ENCODE measurements at regions not wholly inside any gene's neighbourhood (a gene's known extent, or its start where the extent isn't known, plus 50 kb on each side); places are given as distances from the start of the nearest gene placed in this dataset.

DNA sequence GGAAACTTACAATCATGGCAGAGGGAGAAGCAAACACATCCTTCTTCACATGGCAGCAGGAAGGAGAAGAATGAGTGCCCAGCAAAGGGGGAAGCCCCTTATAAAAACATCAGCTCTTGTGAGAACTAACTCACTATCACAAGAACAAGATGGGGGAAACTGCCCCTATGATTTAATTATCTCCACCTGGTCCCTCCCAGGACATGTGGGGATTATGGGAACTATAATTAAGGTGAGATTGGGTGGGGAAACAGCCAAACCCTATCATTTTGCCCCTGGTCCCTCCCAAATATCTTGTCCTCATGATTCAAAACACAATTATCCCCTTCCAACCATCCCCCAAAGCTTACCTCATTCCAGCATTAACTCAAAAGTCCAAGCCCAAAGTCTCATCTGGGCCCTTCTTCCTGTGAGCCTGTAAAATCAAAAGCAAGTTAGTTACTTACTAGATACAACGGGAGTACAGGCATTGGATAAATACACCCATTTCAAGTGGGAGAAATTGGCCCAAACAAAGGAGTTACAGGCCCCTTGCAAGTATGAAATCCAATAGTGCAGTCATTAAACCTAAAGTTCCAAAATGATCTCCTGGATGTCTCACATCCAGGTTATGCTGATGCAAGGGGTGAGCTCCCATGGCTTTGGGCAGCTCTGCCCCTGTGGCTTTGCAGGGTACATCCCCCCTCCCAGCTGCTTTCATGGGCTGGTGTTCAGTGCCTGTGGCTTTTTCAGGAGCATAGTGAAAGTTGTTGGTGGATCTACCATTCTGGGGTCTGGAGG lies 122.3 kb downstream of the MYCN start:
- no peak overlapping the region for H2BK15ac ChIP-seq (ENCODE audit: low read length)
- no peak overlapping the region for H4K5ac ChIP-seq (ENCODE audit: insufficient read length, low read depth, low read length)
- no peak overlapping the region for H4K8ac ChIP-seq (ENCODE audit: extremely low read depth, insufficient read depth, low read length)
- no peak overlapping the region for H2AFZ ChIP-seq (ENCODE audit: low read length)
- 94% methylated on average over 1 of the region's 1 CpG; no CpG with 5 or more reads in 1 of the 2 experiments for WGBS, 2 experiments (ENCODE audit: extremely low coverage in 1 of 2, insufficient coverage in 1 of 2, insufficient read length in 1 of 2, insufficient replicate concordance in 2 of 2, low coverage in 1 of 2, low lambda C conversion rate in 2 of 2, missing lambda C conversion rate in 1 of 2)
- no peaks in the 10 kb centered on the region for H4K20me1 ChIP-seq (replicated peaks in 1 of 2; ENCODE audit: control insufficient read depth in 1 of 2, insufficient read depth in 2 of 2, low read length in 2 of 2)
- H3K9ac ChIP-seq (replicated peaks in 1 of 4; ENCODE audit: extremely low read depth in 1 of 4, low read depth in 3 of 4, low read length in 3 of 4) = no peak overlapping the region
- H2AK5ac ChIP-seq (ENCODE audit: low read depth, low read length) = no peak overlapping the region
- no peak overlapping the region for H3K56ac ChIP-seq (replicated peaks; ENCODE audit: insufficient read length, low read depth, low read length)
- H3K79me1 ChIP-seq (ENCODE audit: low read depth, low read length) = no peaks in the 10 kb centered on the region
- no peak overlapping the region for H3K4me3 ChIP-seq (ENCODE audit: extremely low read depth in 1 of 4, insufficient read depth in 2 of 4, low read depth in 3 of 4, low read length in 4 of 4)
- H3K79me2 ChIP-seq (ENCODE audit: control insufficient read depth in 1 of 2, insufficient read depth in 2 of 2, low read length in 2 of 2) = no peaks in the 10 kb centered on the region
- no peak overlapping the region for H2BK20ac ChIP-seq (ENCODE audit: low read length)
- FAIRE-seq = no peak
- H3K27me3 ChIP-seq (replicated peaks in 1 of 4; ENCODE audit: control insufficient read depth in 3 of 4, extremely low read depth in 1 of 4, insufficient read depth in 3 of 4, low read length in 3 of 4) = no peaks in the 10 kb centered on the region; a peak in 1 of 7 replicates
- peaks cover 24% of the 10 kb centered on the region in 2 experiments for H3K9me3 ChIP-seq (ENCODE audit: insufficient read depth in 2 of 2, low read depth in 1 of 2, low read length in 1 of 2)
- H2BK12ac ChIP-seq (ENCODE audit: low read depth, low read length) = no peak overlapping the region
- CTCF ChIA-PET (ENCODE audit: partially characterized antibody) = interaction anchor here (1.2 to 2.2 kb wide), 2 partner anchors 9 to 11 kb away, joined by 3 to 4 read pairs; no protein-coding TSS in a partner anchor
- no peak overlapping the region for H3K27ac ChIP-seq (ENCODE audit: low read depth, low read length)
- DNase-seq (ENCODE audit: low read depth in 1 of 2, low spot score in 2 of 2) = no peak
- H3K14ac ChIP-seq (ENCODE audit: insufficient read length) = no peak overlapping the region
- no peak overlapping the region for H2BK5ac ChIP-seq (ENCODE audit: low read depth, low read length)
- POLR2A ChIA-PET (ENCODE audit: partially characterized antibody) = no interaction called here
- no peaks in the 10 kb centered on the region for H3K4me1 ChIP-seq (replicated peaks in 1 of 4; ENCODE audit: control insufficient read depth in 3 of 4, insufficient read depth in 4 of 4, low read length in 3 of 4)
- H3K23ac ChIP-seq (ENCODE audit: insufficient read length) = no peak overlapping the region
- no peak overlapping the region for H3K4me2 ChIP-seq (ENCODE audit: insufficient read depth in 1 of 2, low read depth in 2 of 2, low read length in 2 of 2)
- H3K23me2 ChIP-seq (ENCODE audit: low read depth, low read length) = no peaks in the 10 kb centered on the region
- 0 out of 8 replicates have a peak, but pooled peaks cover 0 to 2% (median 0%) of the 10 kb centered on the region in 4 experiments for H3K36me3 ChIP-seq (ENCODE audit: control insufficient read depth in 2 of 4, insufficient read depth in 4 of 4, low read length in 3 of 4)
- no peak overlapping the region for H3K4ac ChIP-seq (replicated peaks; ENCODE audit: insufficient read length, low read depth, low read length)
- no peak overlapping the region for H3K18ac ChIP-seq (ENCODE audit: extremely low read depth, low read length)
- H2BK120ac ChIP-seq (replicated peaks; ENCODE audit: low read depth, low read length) = no peak overlapping the region
- no peak overlapping the region for H4K91ac ChIP-seq (replicated peaks; ENCODE audit: insufficient read length, low read length)

Measured in H1 (cell line).